CD4-positive, alpha-beta T cell (primary cell): ENCODE measurements at regions not wholly inside any gene's neighbourhood (a gene's known extent, or its start where the extent isn't known, plus 50 kb on each side); places are given as distances from the start of the nearest gene placed in this dataset.

ENCODE experiments used
- ATAC-seq: fragments of 200-7000 bp; cut with Tn5 transposase; one replicate; pipeline ENCODE4 v1.10.0; 2022; ENCODE audit warnings: mild to moderate bottlenecking; ENCODE audit not compliant: poor library complexity
- CTCF ChIA-PET: fragments of 350-600 bp; sonication (Branson Sonifier 250); formaldehyde crosslinking; loops from one replicate; lab custom pipeline; 2021; ENCODE audit warnings: antibody characterized with exemption, inconsistent platforms; lab: Charles Lee
- POLR2A ChIA-PET: fragments of 350-600 bp; sonication (Branson Sonifier 250); formaldehyde crosslinking; loops from one replicate; lab custom pipeline; 2021; ENCODE audit warnings: antibody characterized with exemption, inconsistent platforms; lab: Charles Lee
- DNase-seq, 14 experiments: peaks; one replicate each; pipeline ENCODE4 v3.0.0-alpha.2; 2013 to 2020; ENCODE audit warnings: mixed read lengths in 2 of 14
- H3K27ac ChIP-seq, 2 donors: one replicate each; pipeline versions ENCODE4 v1.5.1 to v1.7.0; 2013; ENCODE audit warnings: low read length in 2 of 2, low read depth in 1 of 2, mild to moderate bottlenecking in 1 of 2
- H3K27me3 ChIP-seq, 2 experiments: 1 replicate in 1 of 2; 2 replicates in 1 of 2; pipeline versions ENCODE4 v1.6.1 to v1.7.0; 2013; ENCODE audit warnings: low read length in 2 of 2, control low read depth in 1 of 2, mild to moderate bottlenecking in 1 of 2, moderate library complexity in 1 of 2; ENCODE audit not compliant: insufficient read depth in 2 of 2, control insufficient read depth in 1 of 2
- H3K36me3 ChIP-seq: one replicate; pipeline ENCODE4 v1.6.1; 2013; ENCODE audit warnings: low read length, control low read depth; ENCODE audit not compliant: insufficient read depth
- H3K4me1 ChIP-seq: one replicate; pipeline ENCODE4 v1.6.1; 2013; ENCODE audit warnings: low read length, control low read depth; ENCODE audit not compliant: insufficient read depth
- H3K4me3 ChIP-seq: one replicate; pipeline ENCODE4 v1.5.1; 2013; ENCODE audit warnings: mild to moderate bottlenecking, low read length, moderate library complexity
- H3K9me3 ChIP-seq, 2 experiments: 1 replicate in 1 of 2; 2 replicates in 1 of 2; pipeline versions ENCODE4 v1.6.1 to v1.7.0; 2013; ENCODE audit warnings: low read length in 2 of 2, mild to moderate bottlenecking in 2 of 2, control low read depth in 1 of 2, moderate library complexity in 1 of 2; ENCODE audit not compliant: control insufficient read depth in 1 of 2, insufficient read depth in 1 of 2
- H3K27ac Mint-ChIP-seq: one replicate; pipeline ENCODE4 v1.8.0; 2020; ENCODE audit warnings: mixed read lengths
- H3K27me3 Mint-ChIP-seq: one replicate; pipeline ENCODE4 v1.8.0; 2021; ENCODE audit warnings: mixed read lengths
- H3K36me3 Mint-ChIP-seq: one replicate; pipeline ENCODE4 v1.8.0; 2021; ENCODE audit warnings: low read depth, mixed read lengths
- H3K4me1 Mint-ChIP-seq: one replicate; pipeline ENCODE4 v1.8.0; 2021; ENCODE audit warnings: low read depth, mixed read lengths
- H3K4me3 Mint-ChIP-seq: one replicate; pipeline ENCODE4 v1.8.0; 2020; ENCODE audit warnings: mild to moderate bottlenecking, mixed read lengths
- H3K9me3 Mint-ChIP-seq: one replicate; pipeline ENCODE4 v1.8.0; 2020; ENCODE audit warnings: mixed read lengths
- intact Hi-C, 2 experiments: fragments of 100-400 bp; cut with DNase I in 1 of 2; cut with micrococcal nuclease in 1 of 2; formaldehyde crosslinking; loops; one replicate each; pipeline versions ENCODE4 v1.15.1 to v1.9.0; 2023 to 2025; cut with DNase I, micrococcal nuclease
- TF ChIP-seq, protein P1 (sequence below): fragments of 200-600 bp; IDR thresholded peaks from one replicate; pipeline ENCODE4 v1.8.0; 2022; ENCODE audit warnings: antibody characterized with exemption, mild to moderate bottlenecking

DNA sequence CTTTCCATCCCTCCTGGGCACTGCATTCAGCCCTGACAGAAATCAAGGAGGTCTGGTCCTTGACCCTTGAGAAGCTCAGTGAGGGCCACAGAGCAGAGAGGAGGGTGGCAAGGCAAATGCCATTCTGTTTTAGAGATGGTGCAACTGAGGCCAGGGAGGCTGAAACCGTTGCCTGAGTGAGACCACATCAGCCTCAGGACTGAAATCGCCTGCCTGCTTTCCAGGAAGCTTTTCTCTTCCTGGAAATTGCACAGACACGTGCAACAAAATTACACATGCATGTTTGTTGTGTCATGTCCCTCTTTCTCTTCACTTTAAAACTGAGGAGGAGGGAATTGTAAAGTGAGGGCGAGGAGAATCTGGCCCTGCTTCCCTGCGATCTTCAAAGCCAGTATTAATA, 113.7 kb upstream of the PDE10A start:
- intact Hi-C loops, result no loop called here
- TF ChIP-seq, protein P1, sequence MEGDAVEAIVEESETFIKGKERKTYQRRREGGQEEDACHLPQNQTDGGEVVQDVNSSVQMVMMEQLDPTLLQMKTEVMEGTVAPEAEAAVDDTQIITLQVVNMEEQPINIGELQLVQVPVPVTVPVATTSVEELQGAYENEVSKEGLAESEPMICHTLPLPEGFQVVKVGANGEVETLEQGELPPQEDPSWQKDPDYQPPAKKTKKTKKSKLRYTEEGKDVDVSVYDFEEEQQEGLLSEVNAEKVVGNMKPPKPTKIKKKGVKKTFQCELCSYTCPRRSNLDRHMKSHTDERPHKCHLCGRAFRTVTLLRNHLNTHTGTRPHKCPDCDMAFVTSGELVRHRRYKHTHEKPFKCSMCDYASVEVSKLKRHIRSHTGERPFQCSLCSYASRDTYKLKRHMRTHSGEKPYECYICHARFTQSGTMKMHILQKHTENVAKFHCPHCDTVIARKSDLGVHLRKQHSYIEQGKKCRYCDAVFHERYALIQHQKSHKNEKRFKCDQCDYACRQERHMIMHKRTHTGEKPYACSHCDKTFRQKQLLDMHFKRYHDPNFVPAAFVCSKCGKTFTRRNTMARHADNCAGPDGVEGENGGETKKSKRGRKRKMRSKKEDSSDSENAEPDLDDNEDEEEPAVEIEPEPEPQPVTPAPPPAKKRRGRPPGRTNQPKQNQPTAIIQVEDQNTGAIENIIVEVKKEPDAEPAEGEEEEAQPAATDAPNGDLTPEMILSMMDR, result no peak
- DNase-seq (no peak), ATAC-seq (no peak)
- peaks cover 9 to 16% of the 10 kb centered on the region in 2 experiments for H3K27me3 ChIP-seq
- no peak overlapping the region for H3K27ac ChIP-seq
- H3K4me1 ChIP-seq, result no peaks in the 10 kb centered on the region
- Mint-ChIP-seq H3K9me3 (no peaks in the 10 kb centered on the region), H3K4me1 (no peaks in the 10 kb centered on the region), H3K36me3 (no peaks in the 10 kb centered on the region), H3K27me3 (peaks cover 50% of the 10 kb centered on the region), H3K4me3 (no peak overlapping the region), H3K27ac (no peak overlapping the region)
- H3K4me3 ChIP-seq, result no peak overlapping the region
- POLR2A ChIA-PET, result no interaction called here
- no peaks in the 10 kb centered on the region for H3K36me3 ChIP-seq
- peaks cover 0 to 1% of the 10 kb centered on the region in 2 experiments for H3K9me3 ChIP-seq
- CTCF ChIA-PET, result no interaction called here

DNA sequence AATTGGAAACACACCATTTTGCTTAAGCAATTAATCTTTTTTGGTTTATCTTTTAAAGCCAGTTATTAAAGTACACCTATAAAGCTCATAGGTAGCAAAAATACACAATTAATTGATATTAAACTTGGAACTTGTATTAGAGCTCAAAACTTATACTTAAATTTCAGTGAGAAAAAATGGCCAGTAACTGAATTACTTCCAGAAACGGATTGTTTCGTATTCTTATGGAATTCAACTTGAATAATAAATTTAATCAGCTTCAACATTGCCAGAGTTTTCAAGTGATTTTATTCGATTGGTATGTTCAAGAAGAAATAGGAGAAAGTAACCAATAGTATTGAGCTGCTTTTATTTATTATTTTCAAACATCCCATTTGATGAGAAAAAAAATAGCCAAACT, 112.7 kb upstream of the PDE10A start:
- Histone ChIP-seq H3K4me3 (no peak overlapping the region), H3K9me3 (peaks cover 0 to 4% of the 10 kb centered on the region in 2 experiments), H3K27me3 (peaks cover 9 to 16% of the 10 kb centered on the region in 2 experiments), H3K36me3 (no peaks in the 10 kb centered on the region), H3K27ac (no peak overlapping the region), H3K4me1 (no peaks in the 10 kb centered on the region)
- CTCF ChIA-PET, result interaction anchor here (0.9 kb wide), 1 partner anchor 18 kb away, joined by 3 read pairs; no protein-coding TSS in a partner anchor
- Mint-ChIP-seq H3K36me3 (no peaks in the 10 kb centered on the region), H3K4me3 (no peak overlapping the region), H3K9me3 (no peaks in the 10 kb centered on the region), H3K27ac (no peak overlapping the region), H3K27me3 (peaks cover 49% of the 10 kb centered on the region), H3K4me1 (no peaks in the 10 kb centered on the region)
- intact Hi-C loops, result no loop called here
- ATAC-seq (no peak), DNase-seq (no peak)
- POLR2A ChIA-PET, result no interaction called here
- TF ChIP-seq, protein P1, result no peak

DNA sequence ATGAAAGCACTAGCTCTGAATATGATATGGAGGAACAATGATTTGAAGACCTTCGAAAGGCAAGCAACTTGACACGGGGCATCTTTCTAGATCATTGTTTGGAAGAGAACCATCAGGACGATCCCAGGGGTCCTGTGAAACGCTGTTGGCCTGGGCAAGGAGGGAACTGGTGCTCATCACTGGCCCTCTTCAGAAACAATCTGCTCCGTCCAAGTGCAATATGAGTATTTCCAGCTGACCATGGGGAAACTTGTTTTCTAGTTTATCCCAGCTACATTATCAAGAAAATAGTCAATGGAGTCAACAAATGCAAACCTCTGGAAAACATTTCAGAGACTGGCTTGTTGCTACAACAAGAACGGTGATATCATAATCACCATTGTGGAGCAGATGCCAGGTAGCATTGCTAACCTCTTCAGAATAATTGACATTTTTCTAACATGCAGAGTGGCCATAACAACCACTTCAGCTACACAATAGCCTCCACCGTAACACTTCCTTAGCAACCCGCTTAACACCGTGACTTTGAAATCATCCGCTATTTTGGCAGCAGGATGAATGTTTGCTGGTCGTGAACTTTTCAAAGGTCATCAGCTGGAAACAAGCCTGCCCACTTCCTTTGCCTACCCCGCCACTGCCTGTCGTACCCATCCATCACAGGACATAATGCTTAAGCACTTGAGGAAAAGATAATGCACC, 112.0 kb upstream of the PDE10A start:
- peaks cover 9 to 16% of the 10 kb centered on the region in 2 experiments for H3K27me3 ChIP-seq
- H3K27ac ChIP-seq, result no peak overlapping the region
- no peak for ATAC-seq
- Mint-ChIP-seq H3K9me3 (no peaks in the 10 kb centered on the region), H3K4me1 (no peaks in the 10 kb centered on the region), H3K4me3 (no peak overlapping the region), H3K36me3 (no peaks in the 10 kb centered on the region), H3K27me3 (peaks cover 49% of the 10 kb centered on the region), H3K27ac (no peak overlapping the region)
- H3K4me3 ChIP-seq, result no peak overlapping the region
- peaks cover 0 to 8% of the 10 kb centered on the region in 2 experiments for H3K9me3 ChIP-seq
- TF ChIP-seq, protein P1, result no peak
- no peaks in the 10 kb centered on the region for H3K4me1 ChIP-seq
- H3K36me3 ChIP-seq, result no peaks in the 10 kb centered on the region
- CTCF ChIA-PET, result interaction anchor here (0.9 kb wide), 1 partner anchor 18 kb away, joined by 3 read pairs; no protein-coding TSS in a partner anchor
- POLR2A ChIA-PET, result no interaction called here
- intact Hi-C loops, result no loop called here
- no peak for DNase-seq
